ENCODE measurements at regions not wholly inside any gene's neighbourhood (a gene's known extent, or its start where the extent isn't known, plus 50 kb on each side); places are given as distances from the start of the nearest gene placed in this dataset.

GRCh38 chr15:56844892-56845291 lies 73.6 kb upstream of the TCF12 start:
- H3K79me2 ChIP-seq (ENCODE audit: insufficient read depth, low read length), result no peaks in the 10 kb centered on the region

GRCh38 chr15:56844471-56844870 lies 74.0 kb upstream of the TCF12 start:
- Histone ChIP-seq H3K4me3 (ENCODE audit: insufficient read depth, low read length) (no peak overlapping the region), H3K79me2 (ENCODE audit: insufficient read depth, low read length) (no peaks in the 10 kb centered on the region), H3K4me2 (ENCODE audit: insufficient read depth, low read length) (no peak overlapping the region), H4K20me1 (ENCODE audit: insufficient read depth, low read length) (no peaks in the 10 kb centered on the region), H3K9me3 (ENCODE audit: low read depth, low read length) (no peaks in the 10 kb centered on the region), H3K27ac (ENCODE audit: low read depth, low read length) (no peak overlapping the region), H3K4me1 (ENCODE audit: insufficient read depth, low read length) (peaks cover 2% of the 10 kb centered on the region), H3K36me3 (ENCODE audit: insufficient read depth, low read length) (no peaks in the 10 kb centered on the region), H2AFZ (ENCODE audit: low read length) (no peak overlapping the region), H3K27me3 (ENCODE audit: insufficient read depth, low read length) (no peaks in the 10 kb centered on the region)
- no peak for TF ChIP-seq CTCF (IDR thresholded peaks at IDR 0.05; ENCODE audit: extremely low read depth, low read depth, low read length)
- no peak for DNase-seq (ENCODE audit: insufficient read length, low spot score, missing footprints)

More at GRCh38 chr15:56844892-56845291, 73.6 kb upstream of the TCF12 start:
- Histone ChIP-seq H3K9me3 (ENCODE audit: low read depth, low read length) (no peaks in the 10 kb centered on the region), H3K4me2 (ENCODE audit: insufficient read depth, low read length) (no peak overlapping the region), H3K27ac (ENCODE audit: low read depth, low read length) (no peak overlapping the region), H3K36me3 (ENCODE audit: insufficient read depth, low read length) (no peaks in the 10 kb centered on the region), H3K4me1 (ENCODE audit: insufficient read depth, low read length) (no peaks in the 10 kb centered on the region), H3K4me3 (ENCODE audit: insufficient read depth, low read length) (no peak overlapping the region), H2AFZ (ENCODE audit: low read length) (no peak overlapping the region), H3K27me3 (ENCODE audit: insufficient read depth, low read length) (no peaks in the 10 kb centered on the region), H4K20me1 (ENCODE audit: insufficient read depth, low read length) (no peaks in the 10 kb centered on the region)
- TF ChIP-seq CTCF (IDR thresholded peaks at IDR 0.05; ENCODE audit: extremely low read depth, low read depth, low read length), result no peak
- DNase-seq (ENCODE audit: insufficient read length, low spot score, missing footprints), result no peak

- Histone ChIP-seq H3K4me2 (ENCODE audit: insufficient read depth, low read length) (no peak overlapping the region), H4K20me1 (ENCODE audit: insufficient read depth, low read length) (no peaks in the 10 kb centered on the region), H3K27ac (ENCODE audit: low read depth, low read length) (no peak overlapping the region), H2AFZ (ENCODE audit: low read length) (no peak overlapping the region), H3K4me3 (ENCODE audit: insufficient read depth, low read length) (no peak overlapping the region), H3K4me1 (ENCODE audit: insufficient read depth, low read length) (peaks cover 11% of the 10 kb centered on the region), H3K79me2 (ENCODE audit: insufficient read depth, low read length) (no peaks in the 10 kb centered on the region), H3K36me3 (ENCODE audit: insufficient read depth, low read length) (no peaks in the 10 kb centered on the region), H3K27me3 (ENCODE audit: insufficient read depth, low read length) (no peaks in the 10 kb centered on the region), H3K9me3 (ENCODE audit: low read depth, low read length) (no peaks in the 10 kb centered on the region)
- no peak for DNase-seq (ENCODE audit: insufficient read length, low spot score, missing footprints)
- TF ChIP-seq CTCF (IDR thresholded peaks at IDR 0.05; ENCODE audit: extremely low read depth, low read depth, low read length), result no peak
Observed at GRCh38 chr15:56839641-56840040, 78.8 kb upstream of the TCF12 start.

GRCh38 chr15:56839099-56839498 lies 79.3 kb upstream of the TCF12 start:
- no peak for DNase-seq (ENCODE audit: insufficient read length, low spot score, missing footprints)
- Histone ChIP-seq H3K79me2 (ENCODE audit: insufficient read depth, low read length) (no peaks in the 10 kb centered on the region), H4K20me1 (ENCODE audit: insufficient read depth, low read length) (no peaks in the 10 kb centered on the region), H3K36me3 (ENCODE audit: insufficient read depth, low read length) (no peaks in the 10 kb centered on the region), H3K4me1 (ENCODE audit: insufficient read depth, low read length) (peaks cover 11% of the 10 kb centered on the region), H3K9me3 (ENCODE audit: low read depth, low read length) (no peaks in the 10 kb centered on the region), H3K27ac (ENCODE audit: low read depth, low read length) (no peak overlapping the region), H3K4me3 (ENCODE audit: insufficient read depth, low read length) (no peak overlapping the region), H3K27me3 (ENCODE audit: insufficient read depth, low read length) (no peaks in the 10 kb centered on the region), H3K4me2 (ENCODE audit: insufficient read depth, low read length) (no peak overlapping the region), H2AFZ (ENCODE audit: low read length) (no peak overlapping the region)
- no peak for TF ChIP-seq CTCF (IDR thresholded peaks at IDR 0.05; ENCODE audit: extremely low read depth, low read depth, low read length)
